Endodermal cell (in vitro differentiated cells): ENCODE measurements at regions not wholly inside any gene's neighbourhood (a gene's known extent, or its start where the extent isn't known, plus 50 kb on each side); places are given as distances from the start of the nearest gene placed in this dataset.

Source experiments
- DNase-seq: peaks from one replicate; pipeline ENCODE4 v3.0.0-alpha.2; 2017
- H3K27ac ChIP-seq: 2 replicates; pipeline ENCODE4 v1.5.1; 2013; ENCODE audit warnings: mild to moderate bottlenecking, low read depth, low read length, moderate library complexity
- H3K27me3 ChIP-seq: 2 replicates; pipeline ENCODE4 v1.6.1; 2013; ENCODE audit warnings: mild to moderate bottlenecking, low read length, moderate library complexity; ENCODE audit not compliant: insufficient read depth, control insufficient read depth, poor library complexity, severe bottlenecking
- H3K36me3 ChIP-seq: 2 replicates; pipeline ENCODE4 v1.7.0; 2013; ENCODE audit warnings: mild to moderate bottlenecking, low read length, moderate library complexity; ENCODE audit not compliant: control insufficient read depth, insufficient read depth
- H3K4me1 ChIP-seq: one replicate; pipeline ENCODE4 v1.7.0; 2013; ENCODE audit warnings: low read length; ENCODE audit not compliant: control insufficient read depth, insufficient read depth
- H3K4me3 ChIP-seq: 2 replicates; pipeline ENCODE4 v1.5.1; 2013; ENCODE audit warnings: mild to moderate bottlenecking, low read length, moderate library complexity
- H3K9ac ChIP-seq: 2 replicates; pipeline ENCODE4 v1.6.1; 2013; ENCODE audit warnings: mild to moderate bottlenecking, low read length, moderate library complexity; ENCODE audit not compliant: poor library complexity, severe bottlenecking; ENCODE audit errors: extremely low read depth
- H3K9me3 ChIP-seq: 2 replicates; pipeline ENCODE4 v1.6.1; 2013; ENCODE audit warnings: mild to moderate bottlenecking, low read length, moderate library complexity; ENCODE audit not compliant: control insufficient read depth
- H3K27ac Mint-ChIP-seq: 2 replicates; pipeline ENCODE4 v1.8.0; 2020; ENCODE audit warnings: mixed read lengths
- H3K27me3 Mint-ChIP-seq: 2 replicates; pipeline ENCODE4 v1.8.0; 2021; ENCODE audit warnings: mild to moderate bottlenecking, mixed read lengths; ENCODE audit not compliant: insufficient read depth
- H3K36me3 Mint-ChIP-seq: 2 replicates; pipeline ENCODE4 v1.8.0; 2020; ENCODE audit warnings: low read depth, mixed read lengths
- H3K4me1 Mint-ChIP-seq: 2 replicates; pipeline ENCODE4 v1.8.0; 2020; ENCODE audit warnings: mixed read lengths
- H3K4me3 Mint-ChIP-seq: 2 replicates; pipeline ENCODE4 v1.8.0; 2020; ENCODE audit warnings: mild to moderate bottlenecking, moderate library complexity, mixed read lengths
- H3K9me3 Mint-ChIP-seq: 2 replicates; pipeline ENCODE4 v1.8.0; 2020; ENCODE audit warnings: mild to moderate bottlenecking, mixed read lengths
- CTCF ChIP-seq: fragments of 200-600 bp; sonication (generic); conservative IDR thresholded peaks from 2 replicates; pipeline ENCODE4 v1.5.0; 2021; ENCODE audit warnings: antibody characterized with exemption, mild to moderate bottlenecking
- WGBS, 2 experiments: methylation state at CpG; one replicate each; pipeline versions ENCODE4 v1.1.5 to v1.1.7; 2013; ENCODE audit warnings: missing lambda C conversion rate in 2 of 2, mixed read lengths in 1 of 2; ENCODE audit not compliant: insufficient coverage in 1 of 2, insufficient read length in 1 of 2; 5-methylcytosine and 5-hydroxymethylcytosine counted together

GRCh38 chr6:81901551-81901966, 149.1 kb upstream of the TENT5A start:
- H3K27me3 ChIP-seq: no peaks in the 10 kb centered on the region
- DNase-seq: no peak
- no peak overlapping the region for H3K27ac ChIP-seq
- no peak overlapping the region for H3K4me3 ChIP-seq
- H3K36me3 ChIP-seq: no peaks in the 10 kb centered on the region
- H3K4me3 Mint-ChIP-seq: no peak overlapping the region
- no peak for TF ChIP-seq CTCF
- no peak overlapping the region for H3K27ac Mint-ChIP-seq
- H3K9me3 Mint-ChIP-seq: peaks cover 4% of the 10 kb centered on the region
- H3K4me1 Mint-ChIP-seq: no peaks in the 10 kb centered on the region
- no peaks in the 10 kb centered on the region for H3K27me3 Mint-ChIP-seq
- no peaks in the 10 kb centered on the region for H3K36me3 Mint-ChIP-seq
- peaks cover 9% of the 10 kb centered on the region for H3K9me3 ChIP-seq
- no peak overlapping the region for H3K9ac ChIP-seq
- no peaks in the 10 kb centered on the region for H3K4me1 ChIP-seq
- 97 to 100% methylated on average over 1 of the region's 1 CpG for WGBS, 2 experiments

- H3K36me3 Mint-ChIP-seq: no peaks in the 10 kb centered on the region
- no peak overlapping the region for H3K27ac Mint-ChIP-seq
- H3K9me3 Mint-ChIP-seq: peaks cover 4% of the 10 kb centered on the region
- no peaks in the 10 kb centered on the region for H3K4me1 Mint-ChIP-seq
- Histone ChIP-seq H3K4me1 (no peaks in the 10 kb centered on the region), H3K4me3 (no peak overlapping the region), H3K9me3 (peaks cover 9% of the 10 kb centered on the region), H3K27me3 (no peaks in the 10 kb centered on the region), H3K36me3 (no peaks in the 10 kb centered on the region), H3K9ac (no peak overlapping the region), H3K27ac (no peak overlapping the region)
- no peak overlapping the region for H3K4me3 Mint-ChIP-seq
- DNase-seq: no peak
- H3K27me3 Mint-ChIP-seq: no peaks in the 10 kb centered on the region
- TF ChIP-seq CTCF: no peak
- 92 to 97% methylated on average over 1 of the region's 1 CpG for WGBS, 2 experiments
Measured at GRCh38 chr6:81900616-81901015, 148.1 kb upstream of the TENT5A start.

- H3K27me3 Mint-ChIP-seq: no peaks in the 10 kb centered on the region
- WGBS, 2 experiments: 60 to 88% methylated on average over 2 to 3 of the region's 4 CpGs
- no peaks in the 10 kb centered on the region for H3K36me3 ChIP-seq
- H3K27me3 ChIP-seq: no peaks in the 10 kb centered on the region
- no peak overlapping the region for H3K27ac ChIP-seq
- no peak for TF ChIP-seq CTCF
- H3K9me3 Mint-ChIP-seq: peaks cover 4% of the 10 kb centered on the region
- DNase-seq: no peak
- no peak overlapping the region for H3K4me3 Mint-ChIP-seq
- no peak overlapping the region for H3K4me3 ChIP-seq
- peaks cover 22% of the 10 kb centered on the region for H3K4me1 ChIP-seq
- H3K27ac Mint-ChIP-seq: no peak overlapping the region
- peaks cover under 1% of the 10 kb centered on the region for H3K9me3 ChIP-seq
- peaks cover 5% of the 10 kb centered on the region for H3K4me1 Mint-ChIP-seq
- no peak overlapping the region for H3K9ac ChIP-seq
- no peaks in the 10 kb centered on the region for H3K36me3 Mint-ChIP-seq
Measured at GRCh38 chr6:81897793-81898192, 145.3 kb upstream of the TENT5A start.
